NCI-H82 treated with DMSO at 0.1 percent for 48 hours (cell line): ENCODE measurements at regions not wholly inside any gene's neighbourhood (a gene's known extent, or its start where the extent isn't known, plus 50 kb on each side); places are given as distances from the start of the nearest gene placed in this dataset.

Experiments
- DNase-seq: peaks from one replicate; lab custom pipeline; 2025; ENCODE audit not compliant: unreplicated experiment; lab: John Stamatoyannopoulos, UW

- DNase-seq: no peak
These were observed 92.9 kb downstream of the TXNL1 start for GRCh38 chr18:56545464-56545863.

- no peak for DNase-seq
These were observed 95.9 kb downstream of the TXNL1 start for GRCh38 chr18:56542476-56542875.

GRCh38 chr18:56541793-56542192 is 96.6 kb downstream of the TXNL1 start:
- no peak for DNase-seq

GRCh38 chr18:56541340-56541739 is 97.1 kb downstream of the TXNL1 start:
- no peak for DNase-seq

- DNase-seq: no peak
These were observed 99.6 kb downstream of the TXNL1 start for GRCh38 chr18:56538746-56539145.

- no peak for DNase-seq
These were observed 106.1 kb downstream of the TXNL1 start for GRCh38 chr18:56532176-56532840.

- no peak for DNase-seq
These were observed 115.6 kb downstream of the TXNL1 start for GRCh38 chr18:56522816-56523215.

GRCh38 chr18:56521263-56521662 is 117.1 kb downstream of the TXNL1 start:
- DNase-seq: no peak

- DNase-seq: no peak
These were observed 120.6 kb downstream of the TXNL1 start for GRCh38 chr18:56517761-56518160.

GRCh38 chr18:56517196-56517595 is 121.2 kb downstream of the TXNL1 start:
- no peak for DNase-seq

GRCh38 chr18:56516789-56517188 is 121.6 kb downstream of the TXNL1 start:
- DNase-seq: no peak

GRCh38 chr18:56515522-56515921 is 122.9 kb downstream of the TXNL1 start:
- no peak for DNase-seq

- DNase-seq: no peak
These were observed 126.4 kb downstream of the TXNL1 start for GRCh38 chr18:56511996-56512395.

- no peak for DNase-seq
These were observed 128.3 kb downstream of the TXNL1 start for GRCh38 chr18:56510108-56510507.

- DNase-seq: no peak
These were observed 128.7 kb downstream of the TXNL1 start for GRCh38 chr18:56509656-56510055.

GRCh38 chr18:56508370-56509036 is 129.9 kb downstream of the TXNL1 start:
- no peak for DNase-seq

- DNase-seq: no peak
These were observed 132.4 kb downstream of the TXNL1 start for GRCh38 chr18:56505971-56506370.

- DNase-seq: no peak
These were observed 133.1 kb downstream of the TXNL1 start for GRCh38 chr18:56505293-56505692.

- DNase-seq: no peak
These were observed 136.5 kb downstream of the TXNL1 start for GRCh38 chr18:56501896-56502295.

- no peak for DNase-seq
These were observed 142.5 kb downstream of the TXNL1 start for GRCh38 chr18:56495884-56496283.

- no peak for DNase-seq
These were observed 144.9 kb downstream of the TXNL1 start for GRCh38 chr18:56493531-56493930.

- DNase-seq: no peak
These were observed 146.3 kb downstream of the TXNL1 start for GRCh38 chr18:56492136-56492535.

- no peak for DNase-seq
These were observed 147.4 kb downstream of the TXNL1 start for GRCh38 chr18:56490942-56491341.
